Colonic mucosa (tissue), 4 donors: ENCODE measurements at regions not wholly inside any gene's neighbourhood (a gene's known extent, or its start where the extent isn't known, plus 50 kb on each side); places are given as distances from the start of the nearest gene placed in this dataset.
"Not testable (repeated sequence)": the region's sequence is repeated elsewhere in the genome, so short reads cannot be mapped to it uniquely, and the experiment has no call there.

ENCODE experiments used
- DNase-seq: peaks from one replicate; pipeline ENCODE4 v3.0.0-alpha.2; 2020
- H3K27ac ChIP-seq: fragments of 200-600 bp; one replicate; pipeline ENCODE4 v1.8.0; 2021
- H3K27me3 ChIP-seq: fragments of 200-600 bp; one replicate; pipeline ENCODE4 v1.8.0; 2021
- H3K36me3 ChIP-seq: fragments of 200-600 bp; one replicate; pipeline ENCODE4 v1.8.0; 2021
- H3K4me1 ChIP-seq: fragments of 200-600 bp; one replicate; pipeline ENCODE4 v1.8.0; 2021; ENCODE audit warnings: mild to moderate bottlenecking
- H3K4me3 ChIP-seq: fragments of 200-600 bp; one replicate; pipeline ENCODE4 v1.8.0; 2021
- H3K9ac ChIP-seq, 2 donors: one replicate each; pipeline ENCODE4 v1.7.0; 2013; ENCODE audit warnings: control low read depth in 2 of 2, low read depth in 2 of 2, low read length in 2 of 2
- H3K9me3 ChIP-seq: fragments of 200-600 bp; one replicate; pipeline ENCODE4 v1.8.0; 2021
- CTCF ChIP-seq: fragments of 200-600 bp; IDR thresholded peaks from one replicate; pipeline ENCODE4 v1.8.0; 2022; ENCODE audit warnings: antibody characterized with exemption, mild to moderate bottlenecking
- intact Hi-C: fragments of 100-400 bp; cut with DNase I; formaldehyde crosslinking; loops from one replicate; pipeline ENCODE4 v1.14.1; 2022
- donor health status: healthy.
- donor health status: DM: no; HTN: no; CAD: no.
- donor health status: DM: no; HTN: no; CAD: no.

GRCh38 chr3:53422954-53423698 is 71.3 kb upstream of the CACNA1D start:
- no peaks in the 10 kb centered on the region for H3K9me3 ChIP-seq
- H3K4me1 ChIP-seq = no peaks in the 10 kb centered on the region
- peak; percentile 20 for DNase-seq
- TF ChIP-seq CTCF = no peak
- H3K9ac ChIP-seq = no peak overlapping the region
- intact Hi-C loops = no loop called here
- H3K36me3 ChIP-seq = no peaks in the 10 kb centered on the region
- H3K27ac ChIP-seq = no peak overlapping the region
- no peaks in the 10 kb centered on the region for H3K27me3 ChIP-seq
- H3K4me3 ChIP-seq = no peak overlapping the region

GRCh38 chr3:53425936-53426335 is 68.5 kb upstream of the CACNA1D start:
- Histone ChIP-seq H3K9me3 (no peaks in the 10 kb centered on the region), H3K36me3 (no peaks in the 10 kb centered on the region), H3K27ac (no peak overlapping the region), H3K4me3 (no peak overlapping the region), H3K9ac (no peak overlapping the region), H3K27me3 (no peaks in the 10 kb centered on the region), H3K4me1 (no peaks in the 10 kb centered on the region)
- no peak for TF ChIP-seq CTCF
- DNase-seq = no peak
- intact Hi-C loops = no loop called here

- H3K9ac ChIP-seq = no peak overlapping the region
- intact Hi-C loops = no loop called here
- H3K36me3 ChIP-seq = no peaks in the 10 kb centered on the region
- no peak overlapping the region for H3K4me3 ChIP-seq
- H3K27me3 ChIP-seq = no peaks in the 10 kb centered on the region
- no peaks in the 10 kb centered on the region for H3K4me1 ChIP-seq
- no peaks in the 10 kb centered on the region for H3K9me3 ChIP-seq
- no peak for DNase-seq
- TF ChIP-seq CTCF = no peak
- H3K27ac ChIP-seq = no peak overlapping the region
These were observed 67.5 kb upstream of the CACNA1D start for GRCh38 chr3:53426918-53427317.

GRCh38 chr3:53436828-53437227 is 57.6 kb upstream of the CACNA1D start:
- no peak overlapping the region for H3K27ac ChIP-seq
- intact Hi-C loops = no loop called here
- no peaks in the 10 kb centered on the region for H3K9me3 ChIP-seq
- H3K9ac ChIP-seq = no peak overlapping the region
- H3K4me3 ChIP-seq = no peak overlapping the region
- no peaks in the 10 kb centered on the region for H3K4me1 ChIP-seq
- TF ChIP-seq CTCF = no peak
- no peaks in the 10 kb centered on the region for H3K27me3 ChIP-seq
- H3K36me3 ChIP-seq = no peaks in the 10 kb centered on the region
- DNase-seq = no peak

- H3K27me3 ChIP-seq, intact Hi-C loops, DNase-seq, H3K27ac ChIP-seq, H3K9me3 ChIP-seq, H3K9ac ChIP-seq, H3K36me3 ChIP-seq, H3K4me1 ChIP-seq, H3K4me3 ChIP-seq: not testable (repeated sequence)
These were observed 51.5 kb upstream of the CACNA1D start for GRCh38 chr3:53442863-53443262.
